ENCODE measurements at regions not wholly inside any gene's neighbourhood (a gene's known extent, or its start where the extent isn't known, plus 50 kb on each side); places are given as distances from the start of the nearest gene placed in this dataset.

DNA sequence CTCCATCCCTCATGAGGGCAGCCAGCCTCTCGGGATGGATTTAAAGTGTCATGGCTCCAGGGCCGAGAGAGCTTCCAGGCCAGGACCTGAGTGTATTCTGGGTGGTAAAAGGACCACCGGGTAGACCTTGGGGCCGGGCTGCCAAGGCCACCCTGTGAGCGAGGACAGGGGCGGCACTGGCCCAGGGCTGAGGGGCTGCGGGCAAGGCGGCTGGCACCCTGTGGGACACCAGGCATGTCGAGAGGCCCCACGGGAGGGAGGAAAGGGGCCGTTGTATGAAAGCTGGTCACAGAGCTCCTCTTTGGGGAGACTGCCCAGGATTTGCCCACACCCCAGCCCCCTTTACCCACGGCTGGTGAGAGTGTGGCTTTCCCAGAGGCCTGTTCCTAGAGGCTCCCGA lies 92.3 kb upstream of the RTL6 start (continued):
- TF ChIP-seq CSDC2 (CRISPR knock-in tag; IDR thresholded peaks at IDR 0.05): no peak
- TF ChIP-seq, protein P1, sequence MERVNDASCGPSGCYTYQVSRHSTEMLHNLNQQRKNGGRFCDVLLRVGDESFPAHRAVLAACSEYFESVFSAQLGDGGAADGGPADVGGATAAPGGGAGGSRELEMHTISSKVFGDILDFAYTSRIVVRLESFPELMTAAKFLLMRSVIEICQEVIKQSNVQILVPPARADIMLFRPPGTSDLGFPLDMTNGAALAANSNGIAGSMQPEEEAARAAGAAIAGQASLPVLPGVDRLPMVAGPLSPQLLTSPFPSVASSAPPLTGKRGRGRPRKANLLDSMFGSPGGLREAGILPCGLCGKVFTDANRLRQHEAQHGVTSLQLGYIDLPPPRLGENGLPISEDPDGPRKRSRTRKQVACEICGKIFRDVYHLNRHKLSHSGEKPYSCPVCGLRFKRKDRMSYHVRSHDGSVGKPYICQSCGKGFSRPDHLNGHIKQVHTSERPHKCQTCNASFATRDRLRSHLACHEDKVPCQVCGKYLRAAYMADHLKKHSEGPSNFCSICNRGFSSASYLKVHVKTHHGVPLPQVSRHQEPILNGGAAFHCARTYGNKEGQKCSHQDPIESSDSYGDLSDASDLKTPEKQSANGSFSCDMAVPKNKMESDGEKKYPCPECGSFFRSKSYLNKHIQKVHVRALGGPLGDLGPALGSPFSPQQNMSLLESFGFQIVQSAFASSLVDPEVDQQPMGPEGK (CRISPR knock-in tag; IDR thresholded peaks at IDR 0.05; ENCODE audit: borderline replicate concordance): no peak

GRCh38 chr22:44589831-44590230 lies 91.8 kb upstream of the RTL6 start:
- no peak for TF ChIP-seq PPARA (CRISPR knock-in tag; IDR thresholded peaks at IDR 0.05; ENCODE audit: borderline replicate concordance)
- TF ChIP-seq, protein P2, sequence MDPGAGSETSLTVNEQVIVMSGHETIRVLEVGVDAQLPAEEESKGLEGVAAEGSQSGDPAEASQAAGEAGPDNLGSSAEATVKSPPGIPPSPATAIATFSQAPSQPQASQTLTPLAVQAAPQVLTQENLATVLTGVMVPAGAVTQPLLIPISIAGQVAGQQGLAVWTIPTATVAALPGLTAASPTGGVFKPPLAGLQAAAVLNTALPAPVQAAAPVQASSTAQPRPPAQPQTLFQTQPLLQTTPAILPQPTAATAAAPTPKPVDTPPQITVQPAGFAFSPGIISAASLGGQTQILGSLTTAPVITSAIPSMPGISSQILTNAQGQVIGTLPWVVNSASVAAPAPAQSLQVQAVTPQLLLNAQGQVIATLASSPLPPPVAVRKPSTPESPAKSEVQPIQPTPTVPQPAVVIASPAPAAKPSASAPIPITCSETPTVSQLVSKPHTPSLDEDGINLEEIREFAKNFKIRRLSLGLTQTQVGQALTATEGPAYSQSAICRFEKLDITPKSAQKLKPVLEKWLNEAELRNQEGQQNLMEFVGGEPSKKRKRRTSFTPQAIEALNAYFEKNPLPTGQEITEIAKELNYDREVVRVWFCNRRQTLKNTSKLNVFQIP (CRISPR knock-in tag; IDR thresholded peaks at IDR 0.05; ENCODE audit: borderline replicate concordance, low read depth): no peak
- TF ChIP-seq GLIS3 (CRISPR knock-in tag; IDR thresholded peaks at IDR 0.05): no peak
- TF ChIP-seq CSDC2 (CRISPR knock-in tag; IDR thresholded peaks at IDR 0.05): no peak
- no peak for TF ChIP-seq CSRNP3 (CRISPR knock-in tag; IDR thresholded peaks at IDR 0.05)
- TF ChIP-seq OSR1 (CRISPR knock-in tag; IDR thresholded peaks at IDR 0.05): no peak
- TF ChIP-seq ISL1 (CRISPR knock-in tag; IDR thresholded peaks at IDR 0.05): no peak
- TF ChIP-seq ZNF8 (CRISPR knock-in tag; IDR thresholded peaks at IDR 0.05): no peak
- TF ChIP-seq ESRRG (CRISPR knock-in tag; IDR thresholded peaks at IDR 0.05): no peak
- no peak for TF ChIP-seq ARNTL (CRISPR knock-in tag; IDR thresholded peaks at IDR 0.05; ENCODE audit: borderline replicate concordance, low read depth)
- TF ChIP-seq TCF4 (CRISPR knock-in tag; IDR thresholded peaks at IDR 0.05; ENCODE audit: borderline replicate concordance): no peak
- TF ChIP-seq RARB (CRISPR knock-in tag; IDR thresholded peaks at IDR 0.05): no peak
- no peak for TF ChIP-seq TSHZ2 (CRISPR knock-in tag; IDR thresholded peaks at IDR 0.05)
- TF ChIP-seq ZNF70 (CRISPR knock-in tag; IDR thresholded peaks at IDR 0.05): no peak

GRCh38 chr22:44588348-44588747 lies 90.3 kb upstream of the RTL6 start:
- no peak for ATAC-seq
- TF ChIP-seq GLIS3 (CRISPR knock-in tag; IDR thresholded peaks at IDR 0.05): no peak

More at GRCh38 chr22:44589831-44590230, 91.8 kb upstream of the RTL6 start:
- ATAC-seq: no peak

- TF ChIP-seq SNAI2 (CRISPR knock-in tag; IDR thresholded peaks at IDR 0.05): no peak
- TF ChIP-seq ESRRG (CRISPR knock-in tag; IDR thresholded peaks at IDR 0.05): no peak
- TF ChIP-seq ZFP30 (CRISPR knock-in tag; IDR thresholded peaks at IDR 0.05): no peak
- no peak for TF ChIP-seq TSHZ2 (CRISPR knock-in tag; IDR thresholded peaks at IDR 0.05)
- TF ChIP-seq ZC3H10 (CRISPR knock-in tag; IDR thresholded peaks at IDR 0.05): no peak
- no peak for TF ChIP-seq CSDC2 (CRISPR knock-in tag; IDR thresholded peaks at IDR 0.05)
- no peak for TF ChIP-seq CSRNP3 (CRISPR knock-in tag; IDR thresholded peaks at IDR 0.05)
- no peak for TF ChIP-seq ZNF565 (CRISPR knock-in tag; conservative IDR thresholded peaks at IDR 0.05; ENCODE audit: low read depth)
- TF ChIP-seq, protein P1 (CRISPR knock-in tag; IDR thresholded peaks at IDR 0.05; ENCODE audit: borderline replicate concordance): no peak
- no peak for TF ChIP-seq BACH2 (CRISPR knock-in tag; IDR thresholded peaks at IDR 0.05; ENCODE audit: borderline replicate concordance)
- no peak for ATAC-seq
These were observed 89.8 kb upstream of the RTL6 start for GRCh38 chr22:44587737-44588310.
